ENCODE measurements at regions not wholly inside any gene's neighbourhood (a gene's known extent, or its start where the extent isn't known, plus 50 kb on each side); places are given as distances from the start of the nearest gene placed in this dataset.
A peak's percentile ranks its signal among the peaks of the same experiment; 100 is the strongest.

DNA sequence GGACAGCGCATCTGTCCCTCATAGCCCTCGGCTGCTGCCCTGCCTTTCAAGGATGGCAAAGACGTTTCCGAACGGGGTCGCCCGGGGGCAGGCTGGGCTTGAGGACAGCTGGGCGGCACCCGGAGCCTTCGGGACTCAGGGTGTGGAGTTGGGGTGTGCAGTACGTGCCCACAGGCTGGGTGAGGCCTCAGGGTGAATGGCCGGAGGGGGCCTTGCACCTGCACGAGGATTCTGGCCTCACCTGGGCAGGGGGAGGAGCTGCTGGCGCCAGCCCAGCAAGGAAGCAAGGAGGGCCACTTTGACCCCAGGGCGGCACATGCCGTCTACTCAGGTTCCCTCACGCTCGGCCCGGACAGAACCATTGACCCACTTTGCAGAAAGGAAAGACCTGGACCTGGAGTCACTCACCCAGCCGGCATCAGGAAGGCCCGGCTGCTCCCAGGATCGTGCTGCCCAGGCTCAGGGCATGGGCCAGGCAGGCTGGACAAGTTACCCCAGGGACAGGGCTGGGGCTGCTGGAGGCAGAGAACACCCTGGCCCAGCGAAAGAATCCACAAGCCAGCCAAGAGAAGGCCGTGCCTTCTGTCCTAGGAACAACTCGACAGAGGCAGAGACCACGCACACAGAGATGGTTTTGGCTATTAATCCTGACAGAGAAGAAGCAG, 65.1 kb upstream of the TTC34 start:
- peak; percentile 23 for DNase-seq

DNA sequence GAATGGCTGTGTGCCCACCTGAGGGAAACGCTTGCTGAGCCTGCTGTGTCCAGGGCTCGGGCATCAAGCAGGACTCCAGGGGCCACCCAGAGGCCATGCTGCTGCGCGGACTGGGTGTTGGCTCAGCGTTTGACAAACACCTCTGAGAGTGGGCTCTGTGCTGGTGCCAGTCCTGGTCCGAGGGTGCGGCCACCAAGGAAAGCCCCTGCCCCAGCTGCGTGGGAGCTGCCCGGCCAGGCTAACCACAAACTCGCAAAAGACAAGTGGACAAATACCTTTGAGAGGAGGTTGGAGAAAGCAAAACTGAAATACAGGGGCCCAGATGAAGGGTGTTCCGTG, 65.6 kb upstream of the TTC34 start:
- no peak for DNase-seq

DNA sequence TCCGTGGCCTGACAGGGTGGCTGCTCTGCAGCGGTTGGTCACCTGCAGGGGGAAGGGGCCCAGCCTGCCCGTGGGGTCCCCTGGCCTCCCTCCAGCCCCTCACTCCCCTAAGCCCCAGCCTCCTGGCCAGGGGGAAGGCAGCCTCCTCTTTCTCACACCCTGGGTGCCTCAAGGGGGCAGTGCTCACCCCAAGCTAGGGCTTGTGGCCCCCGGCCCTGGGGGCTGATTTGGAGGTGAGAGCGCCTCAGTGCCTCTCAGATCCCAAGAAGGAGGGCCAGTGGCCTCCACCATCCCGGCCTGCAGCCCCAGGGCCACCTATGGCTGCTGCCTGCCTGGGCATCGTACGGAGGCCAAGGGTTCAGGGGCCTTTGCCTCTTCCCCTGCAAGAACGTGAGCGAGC, 66.4 kb upstream of the TTC34 start:
- peak; percentile 19 for DNase-seq

DNA sequence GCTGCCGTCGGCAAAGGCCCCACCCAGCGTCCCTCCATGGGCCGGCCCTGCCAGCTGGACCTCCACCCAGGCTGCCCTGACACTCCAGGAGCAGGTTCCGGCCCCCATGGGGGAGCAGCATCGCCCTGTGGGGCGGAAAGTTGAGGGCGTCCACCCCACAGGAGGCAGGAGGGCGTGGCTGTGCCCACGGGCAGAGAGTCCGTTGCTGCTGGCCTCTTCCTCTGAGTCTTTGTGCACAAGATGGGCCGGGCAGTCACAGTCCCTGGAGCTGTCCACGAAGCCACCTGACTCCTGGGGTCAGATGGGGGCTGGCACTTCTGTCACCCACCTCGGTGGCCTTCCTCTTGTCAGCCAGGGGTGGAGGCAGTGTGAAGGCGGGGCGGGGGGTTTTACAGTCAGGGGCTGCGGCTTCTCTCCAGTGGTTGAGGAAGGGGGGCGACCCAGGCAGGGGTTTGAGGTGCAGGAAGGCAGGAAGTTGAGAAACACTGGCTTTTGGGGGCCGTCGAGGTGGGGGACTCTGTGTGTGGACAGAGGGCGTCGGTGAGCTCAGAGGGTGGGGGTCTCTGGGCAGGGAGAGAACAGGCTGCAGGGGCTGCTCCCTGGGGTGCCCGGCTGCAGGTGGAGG, 67.2 kb upstream of the TTC34 start:
- DNase-seq: no peak

DNA sequence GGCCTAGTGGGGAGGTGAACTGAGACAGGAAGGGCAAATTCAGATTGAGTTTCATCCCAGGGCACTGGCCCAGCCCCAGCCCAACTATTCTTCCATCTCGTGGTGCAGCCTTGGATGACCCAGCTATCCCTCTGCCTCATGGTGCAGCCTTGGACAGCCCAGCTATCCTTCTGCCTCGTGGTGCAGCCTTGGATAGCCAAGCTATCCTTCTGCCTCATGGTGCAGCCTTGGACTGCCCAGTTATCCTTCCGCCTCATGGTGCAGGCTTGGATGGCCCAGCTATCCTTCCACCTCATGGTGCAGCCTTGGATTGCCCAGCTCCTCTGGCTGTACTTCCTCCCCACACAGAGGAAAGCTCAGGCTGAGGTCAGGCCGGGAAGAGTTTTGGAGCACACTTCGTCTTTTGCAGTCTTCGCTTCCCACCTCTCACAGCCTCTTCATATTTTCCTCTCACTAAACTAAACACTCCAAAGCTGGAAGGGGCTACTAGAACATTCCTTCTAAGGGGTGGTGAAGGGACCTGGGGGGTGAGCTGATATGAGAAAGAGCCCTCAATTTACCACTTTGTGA, 69.8 kb upstream of the TTC34 start:
- DNase-seq: no peak

DNA sequence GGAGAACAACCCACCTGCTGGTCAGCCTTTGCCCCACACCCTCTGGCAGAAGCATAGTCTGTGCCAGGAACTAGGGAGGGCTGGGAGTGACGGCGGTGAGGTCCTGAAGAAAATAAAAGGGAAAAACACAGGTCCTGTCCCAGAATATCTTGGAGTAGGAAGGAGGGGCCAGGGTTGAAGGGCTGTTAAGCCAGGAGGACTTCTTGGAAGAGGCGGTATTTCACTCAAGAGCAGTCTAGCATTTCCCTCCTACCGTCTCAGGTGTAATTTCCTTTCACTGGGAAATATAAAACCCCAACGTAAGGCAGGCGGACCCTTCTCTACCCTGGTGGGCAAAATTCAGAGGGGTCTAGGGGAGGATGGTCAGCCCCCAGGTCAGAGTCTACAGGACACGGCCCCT, 72.7 kb upstream of the TTC34 start:
- no peak for DNase-seq

DNA sequence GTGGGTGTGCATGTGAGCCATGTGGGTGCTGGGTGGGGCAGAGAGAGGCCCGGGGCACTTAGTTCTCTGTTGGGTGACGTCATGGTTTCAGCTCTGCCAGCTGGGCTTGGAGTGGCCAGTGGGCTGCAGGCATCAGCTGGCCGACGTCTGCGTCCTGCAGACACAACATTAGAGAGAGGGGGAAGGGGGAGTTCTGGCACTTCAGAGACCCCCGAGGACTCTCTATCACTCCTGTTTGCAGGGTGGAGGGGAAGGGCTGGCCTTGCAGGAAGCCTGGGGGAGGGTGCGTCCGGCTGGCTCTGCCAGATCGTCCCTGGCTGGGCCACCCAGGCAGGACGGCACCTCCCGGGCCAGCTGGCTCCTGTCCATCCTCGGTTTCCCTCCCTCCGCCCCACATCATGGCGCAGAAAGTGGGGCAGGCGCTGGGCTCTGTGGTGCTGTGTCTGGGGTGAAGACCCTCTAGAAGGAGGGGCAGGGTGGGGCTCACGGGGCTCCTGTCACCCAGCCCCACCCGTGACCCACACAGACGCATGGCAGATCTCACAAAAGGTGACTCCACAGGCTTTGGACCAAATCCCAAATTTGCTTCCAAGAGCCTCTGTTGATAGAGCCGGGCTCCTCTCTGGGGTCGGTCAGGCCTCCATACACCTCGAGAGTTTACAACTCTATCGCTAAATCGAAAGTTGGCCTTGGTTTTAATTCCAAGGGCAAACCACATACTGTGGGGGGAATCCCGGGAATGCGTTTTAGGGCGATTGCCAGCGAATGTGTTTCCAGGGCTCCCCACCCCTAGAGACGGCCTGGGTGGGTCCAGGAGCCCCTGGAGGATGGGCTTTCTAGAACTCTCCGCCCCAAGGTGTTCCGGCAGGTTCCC, 73.4 kb upstream of the TTC34 start:
- DNase-seq: no peak

DNA sequence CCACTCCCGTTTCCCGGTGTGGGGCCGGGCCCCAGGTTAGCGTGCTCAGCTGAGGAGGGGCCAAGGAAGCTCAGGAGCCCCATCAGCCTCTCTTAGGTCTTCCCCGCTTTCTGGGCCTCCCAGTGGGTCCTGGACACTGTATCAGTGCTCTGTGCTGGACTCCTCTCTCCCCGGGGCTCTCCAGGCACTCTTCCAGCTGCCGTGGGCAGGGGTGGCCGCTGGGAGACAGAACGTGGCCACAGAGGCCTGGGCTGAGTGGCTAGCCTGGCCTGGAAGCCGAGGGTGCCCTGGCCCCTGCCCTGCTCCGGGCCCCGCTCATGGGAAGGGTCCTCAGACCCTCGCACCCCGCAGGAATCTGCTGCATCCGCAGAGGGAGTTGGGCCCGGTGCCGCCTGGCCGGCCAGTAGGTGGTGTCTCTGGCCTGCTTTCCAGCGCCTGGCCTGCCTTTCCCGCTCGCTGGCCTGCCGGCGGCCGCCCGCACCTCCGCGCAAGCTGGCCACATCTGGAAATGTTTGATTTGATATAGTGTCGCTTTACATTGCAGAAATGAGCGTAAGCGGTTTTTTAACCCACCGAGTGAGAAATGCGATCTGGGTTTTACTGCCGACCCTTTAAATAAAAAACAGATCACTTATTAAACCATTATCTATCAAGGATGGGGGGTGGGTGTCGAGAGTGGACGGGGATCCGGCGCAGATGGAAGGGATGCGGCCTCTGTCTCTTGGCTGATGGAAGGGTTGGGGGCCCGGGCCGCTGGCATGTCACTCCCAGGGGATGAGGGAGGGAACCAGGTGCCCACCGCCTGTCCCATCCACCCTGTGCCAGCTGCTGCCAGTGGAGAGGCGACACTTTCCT, 74.4 kb upstream of the TTC34 start:
- DNase-seq: no peak

DNA sequence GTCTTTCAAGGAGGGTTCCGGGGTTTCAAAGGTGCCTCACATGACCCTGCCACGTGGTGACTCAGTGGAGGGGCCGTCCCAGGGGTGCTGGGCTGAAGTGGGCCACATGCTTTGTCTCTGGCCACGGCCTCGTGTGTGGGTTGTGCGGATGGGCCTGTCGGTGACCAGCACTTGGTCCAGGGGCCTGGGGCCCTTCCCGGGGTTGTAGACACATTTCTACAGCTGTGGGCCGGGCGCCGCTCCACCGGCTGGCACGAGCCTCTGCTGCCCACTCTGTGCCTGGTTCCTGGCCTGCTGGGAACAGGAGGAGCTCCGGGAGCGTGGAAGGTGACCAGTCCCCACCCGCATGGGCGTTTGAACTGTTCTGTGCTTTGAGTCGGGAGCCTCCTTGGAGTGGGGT, 75.4 kb upstream of the TTC34 start:
- no peak for DNase-seq

DNA sequence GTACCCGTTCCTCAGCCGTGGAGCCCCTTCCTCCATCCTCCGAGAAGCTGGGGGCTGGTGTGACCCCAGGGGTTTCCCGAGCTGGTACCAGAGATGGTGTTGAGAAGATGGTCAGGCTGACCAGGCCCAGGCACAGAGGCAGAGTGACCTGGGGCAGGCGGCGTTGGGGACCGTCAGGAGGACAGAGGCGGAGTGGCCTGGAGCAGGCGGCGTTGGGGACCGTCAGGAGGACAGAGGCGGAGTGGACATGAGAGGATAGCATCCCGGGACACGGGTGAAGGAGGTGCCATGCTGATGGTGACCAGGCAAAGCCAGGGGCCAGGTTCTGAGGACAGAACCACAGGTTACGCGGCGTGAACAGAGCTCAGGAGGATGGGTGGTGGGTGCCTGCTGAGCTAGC, 75.9 kb upstream of the TTC34 start:
- DNase-seq: no peak

DNA sequence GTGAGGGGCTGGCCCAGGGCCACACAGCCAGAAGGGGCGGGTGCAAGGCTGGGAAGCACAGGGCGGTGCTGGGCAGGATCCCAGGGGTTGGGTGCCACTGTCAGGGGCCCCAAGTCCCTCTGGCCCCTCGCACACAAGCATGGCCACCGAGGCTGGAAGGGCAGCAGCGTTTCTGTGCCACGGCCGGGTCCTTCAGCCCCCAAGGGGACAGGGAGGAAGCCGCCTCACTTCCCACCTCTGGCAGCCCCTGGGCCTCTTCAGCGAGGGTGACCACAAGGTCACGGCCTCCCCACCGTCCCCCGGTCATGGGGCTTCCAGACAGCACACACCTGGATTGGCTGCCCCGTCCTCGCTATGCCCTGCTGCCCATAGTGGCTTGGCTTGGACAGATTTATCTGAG, 77.1 kb upstream of the TTC34 start:
- no peak for DNase-seq

DNA sequence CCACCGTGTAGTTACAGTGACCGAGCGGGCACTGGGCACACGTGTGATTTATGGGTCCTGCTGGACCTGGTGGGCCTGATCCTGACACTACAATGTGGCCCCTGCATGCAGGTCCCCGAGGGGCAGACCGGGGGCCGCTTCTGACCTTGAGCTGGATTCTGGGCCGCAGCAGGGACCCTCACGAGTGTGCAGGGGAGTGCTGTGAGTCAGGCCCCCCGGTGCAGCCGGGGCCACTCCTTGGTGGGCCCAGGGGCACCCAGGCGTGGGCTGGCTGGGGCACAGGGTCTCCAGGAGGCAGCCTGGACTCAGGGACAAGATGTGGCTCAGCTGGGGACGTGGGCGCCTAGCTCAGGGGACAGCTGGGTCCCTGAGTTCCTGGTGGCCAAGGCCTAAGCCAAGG, 77.5 kb upstream of the TTC34 start:
- no peak for DNase-seq

DNA sequence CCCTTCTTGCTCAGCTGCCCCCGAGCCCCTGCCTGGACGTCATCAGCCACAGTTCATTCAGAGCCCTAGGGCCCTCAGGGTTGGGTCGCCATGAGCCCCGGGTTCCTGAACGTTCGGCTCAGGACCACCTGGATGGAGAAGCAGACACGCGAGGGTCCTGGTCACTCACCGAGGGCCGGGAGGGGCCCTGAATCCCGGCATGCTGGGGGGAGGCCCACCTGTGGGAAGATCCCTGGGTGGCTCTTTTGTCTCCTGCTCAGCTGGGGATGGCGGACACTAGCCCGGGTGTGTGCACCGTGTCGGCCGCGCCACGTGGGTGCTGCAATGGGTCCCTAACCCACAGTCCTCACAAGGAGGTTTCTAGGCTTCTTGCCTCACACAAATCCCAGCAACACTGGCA, 78.1 kb upstream of the TTC34 start:
- no peak for DNase-seq

DNA sequence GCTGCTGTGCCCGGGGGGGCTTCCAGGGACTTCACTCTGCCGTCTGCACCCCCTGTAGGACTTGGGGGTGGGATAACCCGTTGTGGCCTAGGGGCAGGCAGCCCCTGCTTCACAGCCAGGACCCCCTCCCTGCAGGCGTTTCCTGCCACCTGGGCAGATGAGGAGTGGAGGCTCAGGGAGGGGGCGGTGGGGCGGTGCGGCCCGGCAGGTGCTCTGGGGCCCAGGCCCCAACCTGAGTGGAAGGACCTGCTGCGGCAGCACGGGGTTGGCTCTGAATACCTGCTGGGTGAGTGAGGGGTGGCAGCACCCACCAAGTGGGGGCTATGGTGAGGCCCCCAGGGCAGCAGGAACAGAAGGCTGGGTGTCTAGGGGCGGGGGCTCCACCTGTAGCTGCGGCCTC, 78.6 kb upstream of the TTC34 start:
- no peak for DNase-seq

DNA sequence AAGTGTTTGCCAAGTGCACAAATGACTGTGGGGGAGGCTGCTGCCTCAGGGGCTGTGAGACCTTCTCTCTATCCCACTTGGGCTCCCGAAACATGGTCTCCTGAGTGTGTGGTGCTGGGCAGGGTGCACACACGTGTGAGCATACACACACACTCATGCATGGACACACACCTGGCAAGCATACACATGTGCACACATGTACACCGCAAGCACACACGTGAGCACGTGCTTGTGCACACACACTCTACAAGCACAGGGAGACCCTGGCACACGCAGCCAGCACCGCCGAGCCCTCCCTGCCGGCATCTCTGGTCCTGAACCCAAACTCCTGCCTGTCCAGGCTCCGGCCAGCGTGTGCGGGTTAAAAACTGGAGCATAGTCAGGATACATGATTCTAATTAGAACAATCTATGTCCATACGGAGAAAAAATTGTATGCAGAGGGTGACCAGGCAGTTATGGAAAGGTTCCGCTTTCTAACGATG, 79.4 kb upstream of the TTC34 start:
- no peak for DNase-seq

DNA sequence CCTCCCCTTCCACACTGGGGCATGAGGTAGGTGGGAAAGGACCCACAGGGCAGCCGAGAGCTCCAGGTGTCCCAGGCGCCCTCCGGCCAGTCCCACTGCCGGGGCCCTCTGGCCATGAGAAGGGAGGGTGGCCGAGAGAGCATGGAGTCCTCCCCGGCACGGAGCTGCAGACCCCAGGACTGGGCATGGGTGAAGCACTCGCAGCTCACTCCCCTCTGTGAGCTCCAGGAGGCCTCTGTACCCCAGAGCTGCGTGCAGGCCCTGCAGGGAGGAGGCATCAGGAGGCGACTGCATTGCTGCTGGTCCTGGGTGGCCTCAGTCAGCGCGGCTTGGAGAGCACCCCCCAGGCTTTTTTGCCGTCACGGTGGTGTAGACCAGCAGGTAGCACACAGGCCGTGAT, 80.1 kb upstream of the TTC34 start:
- DNase-seq: no peak

DNA sequence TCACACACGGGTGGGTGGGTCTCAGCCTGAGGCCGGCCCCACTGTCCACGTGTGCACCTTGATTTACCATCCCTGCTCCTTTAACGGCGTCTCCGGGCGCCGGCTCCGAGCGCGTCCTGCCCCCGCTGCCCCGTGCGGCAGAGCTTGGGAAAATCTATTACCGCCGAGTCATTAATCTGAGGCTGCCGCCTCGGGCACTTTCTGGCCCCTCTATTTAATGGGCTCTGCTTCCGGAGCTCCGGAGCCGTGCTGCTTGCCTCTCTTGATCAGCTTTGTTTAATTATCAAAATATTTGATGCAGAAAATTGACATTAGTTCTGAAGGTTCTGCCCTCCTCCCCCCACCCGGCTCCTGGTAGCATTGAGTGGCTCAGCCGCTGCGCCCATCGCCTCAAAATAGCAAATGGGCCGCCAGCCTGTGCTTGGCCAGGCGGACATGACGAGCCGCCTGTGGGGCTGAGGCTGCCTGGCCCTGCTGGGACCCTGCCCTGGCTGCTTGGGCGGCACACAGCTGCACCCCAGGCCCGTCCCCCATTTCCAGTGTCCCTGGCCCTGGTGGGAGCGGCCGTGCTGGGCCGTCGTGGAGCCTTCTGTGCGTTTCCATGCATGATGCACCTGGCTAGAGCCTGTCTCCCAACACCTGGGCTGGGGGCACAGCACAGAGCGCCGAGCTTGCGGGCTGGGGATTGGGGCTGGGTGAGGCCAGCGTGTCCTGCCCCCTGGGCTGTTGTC, 81.6 kb upstream of the TTC34 start:
- peak; percentile 60 for DNase-seq

DNA sequence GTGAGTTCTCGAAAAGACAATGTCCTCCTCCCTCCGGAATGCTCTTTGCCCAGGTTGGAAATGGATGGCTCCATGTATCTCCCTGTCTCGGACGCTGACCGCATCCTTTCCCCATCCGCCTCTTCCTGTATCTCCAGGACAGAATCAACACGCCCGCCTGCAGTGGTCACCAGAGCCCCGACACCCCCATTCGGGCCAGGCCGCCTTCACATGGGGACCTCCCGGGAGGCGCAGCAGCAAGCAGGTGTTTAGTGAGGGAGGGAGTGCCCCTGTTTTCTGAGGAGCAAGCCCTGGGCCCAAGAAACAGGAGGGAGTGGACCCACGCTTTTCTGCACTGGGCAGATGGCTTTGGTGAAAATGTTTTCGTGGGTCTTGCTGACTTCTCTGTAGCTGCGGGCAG, 83.5 kb upstream of the TTC34 start:
- no peak for DNase-seq

DNA sequence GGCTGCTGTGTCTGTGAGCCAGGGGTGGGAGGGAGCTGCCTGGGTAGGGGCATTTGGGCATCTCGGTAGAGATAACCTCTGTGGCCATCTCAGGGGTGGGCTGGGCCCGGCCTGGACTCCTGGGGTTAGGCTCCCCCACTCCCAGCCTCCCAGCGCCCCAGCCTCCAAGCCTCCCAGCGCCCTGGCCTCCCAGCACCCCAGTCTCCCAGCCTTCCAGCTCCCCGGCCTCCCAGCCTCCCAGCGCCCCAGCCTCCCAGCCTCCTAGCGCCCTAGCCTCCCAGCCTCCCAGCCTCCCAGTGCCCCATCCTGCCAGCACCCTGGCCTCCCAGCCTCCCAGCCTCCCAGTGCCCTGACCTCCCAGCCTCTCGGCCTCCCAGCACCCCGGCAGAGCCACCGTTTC, 85.1 kb upstream of the TTC34 start:
- DNase-seq: no peak

DNA sequence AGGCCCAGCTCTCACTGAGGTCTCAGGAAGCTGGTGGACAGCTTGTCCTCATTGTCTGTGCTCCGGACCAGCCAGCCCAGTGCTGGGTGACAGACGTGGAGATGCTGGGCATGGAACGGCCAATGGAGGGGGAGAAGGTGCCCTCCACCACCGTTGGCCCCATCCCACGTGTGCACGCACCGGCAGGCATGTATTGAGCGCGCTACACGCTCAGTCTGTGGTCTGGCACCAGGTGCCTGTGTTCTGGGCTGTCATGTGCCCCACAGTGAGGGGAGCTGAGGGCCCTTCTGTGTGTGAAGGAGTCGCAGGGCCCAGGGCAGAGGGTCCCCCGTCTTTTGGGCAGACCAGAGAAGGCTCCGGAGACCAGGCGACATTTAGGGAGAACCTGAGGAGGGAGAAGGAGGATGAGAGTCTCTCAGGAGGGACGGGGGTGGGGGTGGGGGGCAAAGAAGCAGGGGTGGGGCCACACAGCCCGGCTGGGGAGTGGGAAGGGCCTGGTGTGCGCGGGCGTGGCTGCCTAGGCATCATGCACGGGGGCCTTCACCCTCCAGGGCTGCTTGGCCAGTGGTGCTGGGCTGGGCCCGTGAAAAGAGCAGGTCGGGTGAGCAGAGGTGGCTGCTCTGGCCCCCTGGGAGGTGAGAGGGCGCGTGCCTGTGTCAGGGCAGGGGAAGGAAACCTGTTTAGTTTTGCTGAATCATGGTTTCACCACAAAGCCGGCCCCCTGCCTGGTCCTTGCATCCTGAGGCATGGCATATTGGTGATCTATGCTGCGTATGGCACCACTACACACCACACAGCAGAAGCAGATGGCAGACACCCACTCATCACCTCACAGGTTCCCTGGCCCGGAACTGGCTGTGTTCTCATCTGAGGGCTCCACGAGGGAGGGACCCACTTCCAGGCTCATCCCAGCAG, 86.7 kb upstream of the TTC34 start:
- DNase-seq: peak; percentile 1
